A673 (cell line): ENCODE measurements at regions not wholly inside any gene's neighbourhood (a gene's known extent, or its start where the extent isn't known, plus 50 kb on each side); places are given as distances from the start of the nearest gene placed in this dataset.

Experiments
- BruUV-seq: library from RNA; stranded (reverse); fragments of 400-500 nt; replicated peaks from 2 replicates; lab custom pipeline; 2021; lab: Mats Ljungman, UMichigan
- CTCF ChIA-PET: fragments of 300-600 bp; sonication (Branson Sonifier 250); formaldehyde crosslinking; loops from one replicate; lab custom pipeline; 2022; ENCODE audit warnings: antibody characterized with exemption; lab: Charles Lee
- POLR2A ChIA-PET: fragments of 300-600 bp; sonication (Branson Sonifier 250); formaldehyde crosslinking; loops from one replicate; lab custom pipeline; 2022; ENCODE audit warnings: antibody characterized with exemption; ENCODE audit not compliant: low non-redundant PET; lab: Charles Lee
- DNase-seq: peaks from one replicate; pipeline ENCODE4 v3.0.0-alpha.2; 2015; ENCODE audit warnings: low spot score
- H3K27ac ChIP-seq: fragments of 200-600 bp; sonication (generic); 2 replicates; pipeline ENCODE4 v1.5.1; 2016; ENCODE audit warnings: mixed run types, low read depth, mild to moderate bottlenecking, mixed read lengths, antibody characterized with exemption, low read length; ENCODE audit not compliant: poor library complexity, severe bottlenecking
- H3K27me3 ChIP-seq: fragments of 200-600 bp; sonication (generic); replicated peaks from 2 replicates; pipeline ENCODE4 v1.6.1; 2017; ENCODE audit warnings: mixed run types, low read depth, mild to moderate bottlenecking, mixed read lengths, antibody characterized with exemption, low read length; ENCODE audit not compliant: insufficient read depth, poor library complexity
- H3K36me3 ChIP-seq: fragments of 200-600 bp; sonication (generic); 2 replicates; pipeline ENCODE4 v1.6.1; 2016; ENCODE audit warnings: mixed run types, mild to moderate bottlenecking, mixed read lengths, antibody characterized with exemption, low read length; ENCODE audit not compliant: insufficient read depth, poor library complexity, severe bottlenecking
- H3K4me1 ChIP-seq: fragments of 200-600 bp; sonication (generic); 2 replicates; pipeline ENCODE4 v1.6.1; 2017; ENCODE audit warnings: mixed run types, mild to moderate bottlenecking, mixed read lengths, antibody characterized with exemption, low read length; ENCODE audit not compliant: insufficient read depth, poor library complexity, severe bottlenecking
- H3K4me3 ChIP-seq: fragments of 200-600 bp; sonication (generic); 2 replicates; pipeline ENCODE4 v1.5.1; 2016; ENCODE audit warnings: low read depth, mixed run types, mild to moderate bottlenecking, mixed read lengths, low read length; ENCODE audit not compliant: poor library complexity, severe bottlenecking
- H3K9me3 ChIP-seq: fragments of 200-600 bp; sonication (generic); 2 replicates; pipeline ENCODE4 v1.6.1; 2016; ENCODE audit warnings: mixed run types, low read depth, mild to moderate bottlenecking, mixed read lengths, antibody characterized with exemption, low read length; ENCODE audit not compliant: poor library complexity, severe bottlenecking
- CTCF ChIP-seq: fragments of 300-800, 200-600 bp; sonication (generic); conservative IDR thresholded peaks from 2 replicates; pipeline ENCODE4 v1.5.1; 2017; ENCODE audit warnings: low read depth, mild to moderate bottlenecking, antibody characterized with exemption, low read length, moderate library complexity, mixed read lengths
- EZH2 ChIP-seq: fragments of 200-600 bp; sonication (generic); IDR thresholded peaks from 2 replicates; pipeline ENCODE4 v1.6.1; 2017; ENCODE audit warnings: borderline replicate concordance, low read depth, mild to moderate bottlenecking, mixed read lengths, antibody characterized with exemption, low read length; ENCODE audit not compliant: poor library complexity, severe bottlenecking
- intact Hi-C: fragments of 100-400 bp; cut with micrococcal nuclease; formaldehyde crosslinking; loops from one replicate; pipeline ENCODE4 v1.10.0; 2022; ENCODE audit not compliant: unreplicated experiment

- no peaks in the 10 kb centered on the region for H3K9me3 ChIP-seq
- H3K36me3 ChIP-seq, result no peaks in the 10 kb centered on the region
- DNase-seq, result no peak
- ChIA-PET CTCF (no interaction called here), POLR2A (no interaction called here)
- H3K27ac ChIP-seq, result no peak overlapping the region
- H3K4me1 ChIP-seq, result no peaks in the 10 kb centered on the region
- intact Hi-C loops, result no loop called here
- H3K4me3 ChIP-seq, result no peak overlapping the region
- TF ChIP-seq EZH2 (no peak), CTCF (no peak)
- no peaks in the 10 kb centered on the region for H3K27me3 ChIP-seq
- no TSS peak for BruUV-seq
These were observed 476.2 kb upstream of the RGMA start for GRCh38 chr15:93565201-93565600.

GRCh38 chr15:93563218-93563617 lies 474.2 kb upstream of the RGMA start:
- BruUV-seq, result no TSS peak
- POLR2A ChIA-PET, result no interaction called here
- H3K4me3 ChIP-seq, result no peak overlapping the region
- H3K9me3 ChIP-seq, result no peaks in the 10 kb centered on the region
- intact Hi-C loops, result no loop called here
- H3K27ac ChIP-seq, result no peak overlapping the region
- no peaks in the 10 kb centered on the region for H3K36me3 ChIP-seq
- H3K4me1 ChIP-seq, result no peaks in the 10 kb centered on the region
- DNase-seq, result no peak
- TF ChIP-seq CTCF, result no peak
- CTCF ChIA-PET, result no interaction called here
- no peaks in the 10 kb centered on the region for H3K27me3 ChIP-seq

GRCh38 chr15:93562395-93563123 lies 473.5 kb upstream of the RGMA start:
- intact Hi-C loops, result no loop called here

More at GRCh38 chr15:93562395-93563123, 473.5 kb upstream of the RGMA start:
- H3K9me3 ChIP-seq, result no peaks in the 10 kb centered on the region
- no peaks in the 10 kb centered on the region for H3K4me1 ChIP-seq
- TF ChIP-seq EZH2 (no peak), CTCF (no peak)
- no peak overlapping the region for H3K4me3 ChIP-seq
- CTCF ChIA-PET, result no interaction called here
- BruUV-seq, result no TSS peak
- no peak overlapping the region for H3K27ac ChIP-seq
- no peaks in the 10 kb centered on the region for H3K27me3 ChIP-seq
- H3K36me3 ChIP-seq, result no peaks in the 10 kb centered on the region
- POLR2A ChIA-PET, result no interaction called here
- DNase-seq, result no peak
